ENCODE measurements at regions not wholly inside any gene's neighbourhood (a gene's known extent, or its start where the extent isn't known, plus 50 kb on each side); places are given as distances from the start of the nearest gene placed in this dataset.

DNA sequence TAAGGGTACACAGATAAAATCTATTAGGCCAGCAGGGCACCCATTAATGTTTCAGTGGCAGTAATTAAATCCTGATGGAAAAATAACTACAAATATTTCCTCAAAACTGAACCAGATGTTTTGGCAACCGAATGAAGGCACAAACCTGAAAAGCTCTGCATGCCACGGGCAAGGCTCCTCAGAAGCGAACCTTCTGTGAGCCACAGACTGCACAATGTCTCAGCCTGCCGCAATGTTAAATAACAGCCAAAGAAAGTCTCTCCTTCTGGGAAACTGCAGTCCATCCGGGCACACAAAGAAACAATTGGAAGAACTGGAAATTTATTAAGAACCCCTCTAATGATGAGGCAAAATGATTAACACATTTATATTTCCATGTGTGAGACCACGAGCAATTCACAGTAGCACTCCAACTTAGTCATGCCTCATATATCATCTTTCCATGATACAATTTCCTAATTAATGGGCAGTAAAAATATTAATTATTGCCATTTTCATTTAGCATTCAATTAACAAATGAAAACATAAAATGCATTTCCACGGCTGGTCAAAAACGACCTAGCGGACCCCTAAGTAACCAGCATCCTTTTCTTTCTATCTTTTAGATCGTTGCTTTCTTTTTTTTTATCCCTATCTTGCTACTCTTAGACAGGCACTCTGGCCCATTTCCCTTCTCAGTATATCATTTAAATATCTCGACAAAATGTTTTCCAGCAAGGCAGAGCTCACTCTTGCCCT is 237.5 kb downstream of the EPHA4 start:
- DNase-seq (ENCODE audit: unreplicated experiment) = no peak
- TF ChIP-seq, protein P1, sequence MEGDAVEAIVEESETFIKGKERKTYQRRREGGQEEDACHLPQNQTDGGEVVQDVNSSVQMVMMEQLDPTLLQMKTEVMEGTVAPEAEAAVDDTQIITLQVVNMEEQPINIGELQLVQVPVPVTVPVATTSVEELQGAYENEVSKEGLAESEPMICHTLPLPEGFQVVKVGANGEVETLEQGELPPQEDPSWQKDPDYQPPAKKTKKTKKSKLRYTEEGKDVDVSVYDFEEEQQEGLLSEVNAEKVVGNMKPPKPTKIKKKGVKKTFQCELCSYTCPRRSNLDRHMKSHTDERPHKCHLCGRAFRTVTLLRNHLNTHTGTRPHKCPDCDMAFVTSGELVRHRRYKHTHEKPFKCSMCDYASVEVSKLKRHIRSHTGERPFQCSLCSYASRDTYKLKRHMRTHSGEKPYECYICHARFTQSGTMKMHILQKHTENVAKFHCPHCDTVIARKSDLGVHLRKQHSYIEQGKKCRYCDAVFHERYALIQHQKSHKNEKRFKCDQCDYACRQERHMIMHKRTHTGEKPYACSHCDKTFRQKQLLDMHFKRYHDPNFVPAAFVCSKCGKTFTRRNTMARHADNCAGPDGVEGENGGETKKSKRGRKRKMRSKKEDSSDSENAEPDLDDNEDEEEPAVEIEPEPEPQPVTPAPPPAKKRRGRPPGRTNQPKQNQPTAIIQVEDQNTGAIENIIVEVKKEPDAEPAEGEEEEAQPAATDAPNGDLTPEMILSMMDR (IDR thresholded peaks at IDR 0.05; ENCODE audit: unreplicated experiment) = no peak
- Mint-ChIP-seq H3K27me3 (ENCODE audit: insufficient read depth, unreplicated experiment) (peaks cover 12% of the 10 kb centered on the region), H3K36me3 (ENCODE audit: insufficient read depth, unreplicated experiment) (no peaks in the 10 kb centered on the region), H3K27ac (ENCODE audit: low read depth, unreplicated experiment) (no peak overlapping the region), H3K4me1 (ENCODE audit: insufficient read depth, unreplicated experiment) (no peaks in the 10 kb centered on the region), H3K4me3 (ENCODE audit: unreplicated experiment) (no peak overlapping the region), H3K9me3 (ENCODE audit: unreplicated experiment) (no peaks in the 10 kb centered on the region)
- intact Hi-C loops (cut with micrococcal nuclease) = no loop called here
- ChIA-PET CTCF (no interaction called here), POLR2A (interaction anchor here (0.7 kb wide), 1 partner anchor 156 kb away, joined by 3 read pairs; no protein-coding TSS in a partner anchor)
- BruUV-seq (replicated peaks) = no TSS peak

DNA sequence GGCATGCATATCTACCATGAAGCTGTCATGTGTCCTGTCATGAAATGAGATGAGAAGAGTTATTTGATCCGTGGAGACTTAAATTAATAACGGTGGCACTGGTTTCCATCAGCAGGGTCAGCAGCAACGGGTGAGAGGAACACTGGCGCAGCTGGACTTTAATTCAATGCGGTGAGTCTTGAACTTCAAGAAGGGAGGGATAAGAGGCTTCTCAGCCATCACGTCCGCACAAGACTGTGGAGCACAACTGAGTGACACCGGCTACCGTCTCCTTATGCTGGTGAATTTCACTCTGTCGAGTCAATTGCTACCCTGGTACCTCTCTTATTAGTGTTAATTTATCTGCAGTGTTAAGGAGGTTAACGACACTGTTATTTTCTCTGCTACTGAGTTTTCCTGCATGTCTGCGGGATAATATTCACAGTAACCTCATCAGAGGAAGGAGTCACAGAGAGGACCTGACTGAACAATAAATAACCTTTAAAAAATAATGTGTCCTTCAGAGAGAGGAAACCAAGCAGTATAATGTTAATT is 236.8 kb downstream of the EPHA4 start:
- ChIA-PET POLR2A (no interaction called here), CTCF (no interaction called here)
- Mint-ChIP-seq H3K4me3 (ENCODE audit: unreplicated experiment) (no peak overlapping the region), H3K36me3 (ENCODE audit: insufficient read depth, unreplicated experiment) (no peaks in the 10 kb centered on the region), H3K27me3 (ENCODE audit: insufficient read depth, unreplicated experiment) (peaks cover 12% of the 10 kb centered on the region), H3K4me1 (ENCODE audit: insufficient read depth, unreplicated experiment) (no peaks in the 10 kb centered on the region), H3K27ac (ENCODE audit: low read depth, unreplicated experiment) (no peak overlapping the region), H3K9me3 (ENCODE audit: unreplicated experiment) (no peaks in the 10 kb centered on the region)
- TF ChIP-seq, protein P1 (IDR thresholded peaks at IDR 0.05; ENCODE audit: unreplicated experiment) = no peak
- intact Hi-C loops (cut with micrococcal nuclease) = no loop called here
- BruUV-seq (replicated peaks) = no TSS peak
- no peak for DNase-seq (ENCODE audit: unreplicated experiment)

DNA sequence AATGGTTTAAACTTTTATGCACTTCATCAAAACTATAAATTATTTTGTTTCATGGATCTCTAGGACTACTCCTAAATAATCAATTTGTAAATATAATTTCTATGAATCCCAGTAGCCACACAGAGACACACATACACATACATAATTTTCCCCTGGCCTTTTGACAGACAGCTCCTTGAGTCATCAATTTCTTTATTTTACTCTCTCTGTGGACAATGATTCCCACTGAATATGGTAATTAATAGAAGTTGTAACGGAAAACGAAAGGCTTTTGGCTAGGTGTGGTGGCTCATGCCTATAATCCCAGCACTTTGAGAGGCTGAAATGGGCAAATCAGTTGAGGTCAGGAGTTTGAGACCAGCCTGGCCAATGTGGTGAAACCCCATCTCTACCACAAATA is 235.1 kb downstream of the EPHA4 start:
- Mint-ChIP-seq H3K27ac (ENCODE audit: low read depth, unreplicated experiment) (no peak overlapping the region), H3K4me3 (ENCODE audit: unreplicated experiment) (no peak overlapping the region), H3K9me3 (ENCODE audit: unreplicated experiment) (no peaks in the 10 kb centered on the region), H3K36me3 (ENCODE audit: insufficient read depth, unreplicated experiment) (no peaks in the 10 kb centered on the region), H3K27me3 (ENCODE audit: insufficient read depth, unreplicated experiment) (peaks cover 12% of the 10 kb centered on the region), H3K4me1 (ENCODE audit: insufficient read depth, unreplicated experiment) (no peaks in the 10 kb centered on the region)
- intact Hi-C loops (cut with micrococcal nuclease) = no loop called here
- TF ChIP-seq, protein P1 (IDR thresholded peaks at IDR 0.05; ENCODE audit: unreplicated experiment) = no peak
- POLR2A ChIA-PET = no interaction called here
- BruUV-seq (replicated peaks) = no TSS peak
- CTCF ChIA-PET = no interaction called here
- DNase-seq (ENCODE audit: unreplicated experiment) = no peak

DNA sequence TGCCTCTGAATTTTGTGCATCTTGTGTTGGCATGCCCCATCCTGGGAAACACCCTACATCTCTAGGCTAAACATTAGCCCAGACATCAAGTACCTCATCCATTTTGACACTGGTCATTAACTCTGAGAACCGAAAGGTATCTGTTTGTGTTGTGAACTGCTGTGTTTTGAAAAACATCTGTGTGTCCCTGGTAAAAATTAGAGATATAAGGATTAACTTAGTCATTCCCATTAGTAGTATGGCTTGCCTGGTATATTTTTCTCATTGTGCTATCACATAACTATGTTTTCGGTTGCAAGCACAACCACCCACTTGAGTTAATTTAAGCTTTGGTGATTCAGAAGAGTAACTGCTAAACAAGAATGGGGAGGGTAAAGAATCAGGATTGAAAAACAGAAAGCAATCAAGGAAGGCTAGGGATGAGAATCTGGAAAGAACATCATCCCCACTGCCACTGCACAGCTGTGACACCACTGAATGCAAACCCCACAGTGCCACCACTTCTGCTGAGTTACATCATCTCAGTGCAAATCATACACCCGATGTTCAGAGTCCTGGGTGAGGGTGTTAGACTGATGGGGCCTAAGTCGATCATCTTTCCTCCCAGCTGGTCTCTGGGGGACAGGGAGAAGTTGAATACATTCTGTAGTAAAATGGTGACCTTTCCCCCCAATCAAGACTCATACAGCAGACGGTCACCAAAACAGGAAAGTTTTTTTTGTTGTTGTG is 234.0 kb downstream of the EPHA4 start:
- POLR2A ChIA-PET = interaction anchor here (0.7 kb wide), 1 partner anchor 105 kb away, joined by 4 read pairs; no protein-coding TSS in a partner anchor
- intact Hi-C loops (cut with micrococcal nuclease) = no loop called here
- BruUV-seq (replicated peaks) = no TSS peak
- no peak for DNase-seq (ENCODE audit: unreplicated experiment)
- Mint-ChIP-seq H3K4me1 (ENCODE audit: insufficient read depth, unreplicated experiment) (no peaks in the 10 kb centered on the region), H3K36me3 (ENCODE audit: insufficient read depth, unreplicated experiment) (no peaks in the 10 kb centered on the region), H3K27me3 (ENCODE audit: insufficient read depth, unreplicated experiment) (peaks cover 12% of the 10 kb centered on the region), H3K9me3 (ENCODE audit: unreplicated experiment) (no peaks in the 10 kb centered on the region), H3K4me3 (ENCODE audit: unreplicated experiment) (no peak overlapping the region), H3K27ac (ENCODE audit: low read depth, unreplicated experiment) (no peak overlapping the region)
- CTCF ChIA-PET = no interaction called here
- TF ChIP-seq, protein P1 (IDR thresholded peaks at IDR 0.05; ENCODE audit: unreplicated experiment) = no peak
